ENCODE measurements at regions not wholly inside any gene's neighbourhood (a gene's known extent, or its start where the extent isn't known, plus 50 kb on each side); places are given as distances from the start of the nearest gene placed in this dataset.

DNA sequence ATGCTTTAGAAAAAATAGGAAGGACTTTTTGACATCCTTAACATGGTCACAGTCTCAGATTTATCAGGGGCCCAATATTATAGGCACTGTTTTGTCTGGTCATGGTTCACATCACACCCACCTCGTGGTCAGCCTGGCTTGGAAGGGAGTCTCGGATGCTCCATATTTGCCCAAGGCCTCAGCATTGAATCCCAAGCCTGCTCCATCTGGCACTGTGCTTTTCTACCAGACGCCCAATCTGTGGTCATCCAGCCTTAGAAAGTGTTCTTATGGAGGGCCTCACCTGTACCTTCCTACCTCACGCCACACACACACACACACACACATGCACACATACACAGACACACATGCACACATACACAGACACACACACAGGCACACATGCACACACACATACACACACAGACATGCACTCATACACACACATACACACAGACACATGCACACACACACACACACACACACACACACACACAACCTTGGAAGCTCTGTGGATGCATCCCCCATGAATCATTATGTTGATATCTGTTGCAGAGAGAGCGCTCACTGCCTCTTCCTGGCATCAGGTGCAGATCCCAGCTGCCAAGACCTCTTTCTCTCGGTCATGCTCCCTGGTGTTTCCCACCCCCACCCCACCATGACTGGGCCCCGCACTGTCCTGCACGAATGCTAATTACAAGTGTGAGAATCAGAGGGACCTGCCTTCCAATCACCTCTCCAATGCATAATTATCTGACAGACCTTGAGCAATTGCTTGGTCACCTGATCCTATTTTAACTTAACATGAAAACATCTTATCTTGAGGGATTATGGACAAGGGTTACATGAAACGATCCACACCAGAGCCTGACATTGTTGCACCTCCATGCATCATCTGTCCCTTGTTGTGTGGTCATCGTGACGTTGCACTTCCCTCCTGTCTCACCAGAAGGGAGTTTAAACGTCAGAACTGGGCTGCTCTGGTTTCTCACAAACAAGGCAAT, 122.7 kb upstream of the TMEM72 start:
- H3K27ac ChIP-seq, result no peak overlapping the region
- TF ChIP-seq, protein P1, sequence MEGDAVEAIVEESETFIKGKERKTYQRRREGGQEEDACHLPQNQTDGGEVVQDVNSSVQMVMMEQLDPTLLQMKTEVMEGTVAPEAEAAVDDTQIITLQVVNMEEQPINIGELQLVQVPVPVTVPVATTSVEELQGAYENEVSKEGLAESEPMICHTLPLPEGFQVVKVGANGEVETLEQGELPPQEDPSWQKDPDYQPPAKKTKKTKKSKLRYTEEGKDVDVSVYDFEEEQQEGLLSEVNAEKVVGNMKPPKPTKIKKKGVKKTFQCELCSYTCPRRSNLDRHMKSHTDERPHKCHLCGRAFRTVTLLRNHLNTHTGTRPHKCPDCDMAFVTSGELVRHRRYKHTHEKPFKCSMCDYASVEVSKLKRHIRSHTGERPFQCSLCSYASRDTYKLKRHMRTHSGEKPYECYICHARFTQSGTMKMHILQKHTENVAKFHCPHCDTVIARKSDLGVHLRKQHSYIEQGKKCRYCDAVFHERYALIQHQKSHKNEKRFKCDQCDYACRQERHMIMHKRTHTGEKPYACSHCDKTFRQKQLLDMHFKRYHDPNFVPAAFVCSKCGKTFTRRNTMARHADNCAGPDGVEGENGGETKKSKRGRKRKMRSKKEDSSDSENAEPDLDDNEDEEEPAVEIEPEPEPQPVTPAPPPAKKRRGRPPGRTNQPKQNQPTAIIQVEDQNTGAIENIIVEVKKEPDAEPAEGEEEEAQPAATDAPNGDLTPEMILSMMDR (conservative IDR thresholded peaks at IDR 0.05), result no peak

DNA sequence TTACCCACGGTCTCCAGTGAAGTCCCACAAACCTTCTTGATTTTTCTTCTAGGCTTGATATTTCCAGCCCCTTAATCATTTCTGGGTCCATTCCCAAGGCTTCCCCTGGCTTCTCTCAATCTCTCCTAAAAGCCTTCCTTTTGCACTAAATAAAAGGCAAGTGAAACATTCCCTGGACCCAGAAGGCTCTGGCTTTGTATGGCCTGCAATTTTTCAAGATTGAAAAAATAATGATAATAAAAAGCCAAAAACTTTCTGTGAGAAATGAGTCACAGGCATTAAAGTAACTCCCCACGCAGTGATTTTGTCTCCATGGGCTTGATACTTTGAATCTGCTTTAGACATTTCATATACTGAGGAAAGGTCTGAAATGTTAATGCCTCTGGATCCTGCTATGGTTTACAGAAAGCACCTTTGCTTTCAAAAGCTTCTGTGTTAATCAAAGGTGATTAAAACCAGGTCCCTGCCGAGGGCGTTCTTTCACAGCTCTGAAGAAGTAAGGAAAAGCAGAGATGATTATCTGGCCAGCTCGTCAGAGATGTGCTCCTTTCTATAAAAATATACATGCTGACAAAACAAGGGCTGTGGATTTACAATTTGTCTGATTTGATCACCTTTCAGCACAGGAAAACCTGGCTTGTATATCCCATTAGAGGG, 118.9 kb upstream of the TMEM72 start:
- no peak overlapping the region for H3K27ac ChIP-seq
- TF ChIP-seq, protein P1 (conservative IDR thresholded peaks at IDR 0.05), result no peak

DNA sequence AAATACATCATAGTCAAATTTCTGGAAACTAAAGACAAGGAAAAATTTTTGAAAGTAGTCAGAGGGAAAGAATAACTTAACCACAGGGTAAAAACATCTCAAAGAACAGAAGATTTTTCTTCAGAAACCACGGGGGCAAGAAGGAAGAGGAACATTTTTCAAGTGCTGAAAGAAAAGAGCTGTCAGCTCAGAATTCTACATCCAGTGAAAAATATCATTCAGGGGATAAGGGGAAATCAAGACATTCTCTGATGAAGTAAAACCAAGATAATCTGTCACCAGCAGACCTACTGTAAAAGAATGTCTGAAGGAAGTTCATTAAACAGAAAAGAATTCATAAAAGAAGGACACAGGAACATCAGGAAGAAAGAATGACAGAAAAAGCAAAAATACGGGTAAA, 111.2 kb upstream of the TMEM72 start:
- no peak overlapping the region for H3K27ac ChIP-seq
- TF ChIP-seq, protein P1 (conservative IDR thresholded peaks at IDR 0.05), result no peak

DNA sequence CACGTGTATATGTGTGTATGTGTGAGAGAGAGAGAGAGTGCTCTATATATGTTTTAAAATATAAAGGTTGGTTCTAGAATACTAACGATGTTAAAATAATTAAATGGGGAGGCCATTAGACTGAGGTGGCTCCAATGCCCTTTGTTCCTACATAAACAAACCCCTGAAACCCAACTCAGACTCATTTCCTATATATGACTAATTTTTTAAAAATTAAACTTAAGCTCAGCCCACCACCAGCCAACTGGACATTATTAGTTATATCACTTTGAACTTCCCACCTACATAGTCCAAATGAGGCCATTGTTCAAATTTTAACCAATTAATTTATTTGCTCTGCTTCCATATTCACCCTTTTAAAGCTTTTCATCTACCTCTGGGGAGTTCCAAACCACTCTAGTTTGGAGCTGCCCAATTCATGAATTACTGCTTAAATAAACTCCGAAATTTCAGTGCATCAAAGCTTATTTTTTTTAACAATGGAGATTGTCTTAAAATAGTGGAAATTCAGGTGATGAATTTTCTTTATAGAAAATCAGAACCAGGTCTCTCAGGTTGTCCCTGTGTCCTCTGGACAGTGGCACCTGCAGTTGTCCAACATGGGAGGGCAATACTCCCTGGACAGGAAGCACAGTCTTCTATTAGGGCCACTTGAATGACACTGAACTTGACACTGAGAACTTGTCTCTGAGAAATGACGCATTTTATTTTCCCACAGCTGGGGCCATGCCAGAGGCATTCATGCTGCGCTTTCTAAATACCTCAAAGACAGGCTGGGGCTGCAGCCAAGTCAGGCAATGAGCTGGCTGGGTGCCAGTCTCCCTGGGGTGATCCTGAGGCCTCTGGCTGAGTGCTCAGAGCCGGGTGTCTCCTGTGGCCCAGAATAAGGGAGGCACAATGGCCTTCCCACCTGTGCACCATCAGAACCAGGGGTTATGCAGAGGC, 109.5 kb upstream of the TMEM72 start:
- peak overlapping the region; percentile 13; the same call in 1 of the 2 replicates for H3K27ac ChIP-seq
- TF ChIP-seq, protein P1 (conservative IDR thresholded peaks at IDR 0.05), result no peak

DNA sequence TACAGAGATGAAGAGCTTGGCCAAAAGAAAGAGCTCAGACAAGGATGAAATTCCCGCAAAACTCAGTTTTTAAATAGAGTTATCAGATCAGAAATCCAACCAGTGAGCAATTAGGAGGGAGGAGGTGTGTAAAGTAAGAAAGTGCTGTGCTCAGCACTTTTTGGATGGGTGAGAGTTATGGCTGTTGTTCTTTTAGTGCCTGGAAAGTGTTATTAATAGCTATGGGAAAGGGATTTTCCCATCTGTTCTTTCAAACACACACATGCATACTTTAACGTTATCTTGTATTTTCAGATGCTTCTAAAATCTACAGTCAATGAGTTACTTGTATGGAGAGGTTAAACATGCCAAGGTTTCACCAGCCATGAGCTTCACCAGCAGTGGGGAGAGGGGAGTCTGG, 107.3 kb upstream of the TMEM72 start:
- TF ChIP-seq, protein P1 (conservative IDR thresholded peaks at IDR 0.05), result no peak
- no peak overlapping the region for H3K27ac ChIP-seq

DNA sequence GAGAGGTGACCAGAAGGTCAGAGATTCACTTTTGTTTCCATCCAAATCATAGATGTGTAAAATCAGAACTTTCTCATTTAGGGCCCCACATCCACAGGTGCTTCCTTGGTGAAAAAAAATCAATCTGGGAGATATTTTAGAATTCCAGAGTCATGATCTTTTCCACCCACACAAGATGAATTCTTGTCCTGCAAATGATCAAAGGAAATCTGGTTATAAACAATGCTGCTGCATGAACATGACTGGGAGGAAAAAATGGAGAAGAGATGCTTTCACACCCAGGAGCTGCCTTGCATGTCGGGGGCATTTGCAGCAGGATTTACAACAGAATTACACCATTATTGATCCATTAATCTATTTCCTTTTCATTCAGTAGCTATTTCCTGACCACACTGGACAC, 106.5 kb upstream of the TMEM72 start:
- TF ChIP-seq, protein P1 (conservative IDR thresholded peaks at IDR 0.05), result no peak
- H3K27ac ChIP-seq, result no peak overlapping the region
